Neural cell (in vitro differentiated cells): ENCODE measurements at regions not wholly inside any gene's neighbourhood (a gene's known extent, or its start where the extent isn't known, plus 50 kb on each side); places are given as distances from the start of the nearest gene placed in this dataset.

Experiments used
- H2AFZ ChIP-seq: fragments of 200-600, 300-800 bp; sonication (generic), shearing (Covaris generic); 2 replicates; pipeline ENCODE4 v1.6.0; 2014; ENCODE audit warnings: low read depth, mild to moderate bottlenecking, antibody characterized with exemption, low read length, moderate library complexity
- H3F3A ChIP-seq: fragments of 200-600 bp; shearing (Covaris generic); 2 replicates; pipeline ENCODE4 v1.6.1; 2016; ENCODE audit warnings: mild to moderate bottlenecking, moderate library complexity, mixed read lengths, antibody characterized with exemption, low read length; ENCODE audit not compliant: insufficient read depth, poor library complexity, severe bottlenecking
- H3K27ac ChIP-seq: fragments of 200-600, 300-800 bp; sonication (generic), shearing (Covaris generic); 2 replicates; pipeline ENCODE4 v1.5.1; 2014; ENCODE audit warnings: mild to moderate bottlenecking, low read length, moderate library complexity
- H3K27me3 ChIP-seq: fragments of 300-800, 200-600 bp; sonication (generic), shearing (Covaris generic); 2 replicates; pipeline ENCODE4 v1.6.0; 2014; ENCODE audit warnings: mild to moderate bottlenecking, low read depth, low read length, moderate library complexity; ENCODE audit not compliant: insufficient read depth
- H3K36me3 ChIP-seq: fragments of 300-800, 200-600 bp; sonication (generic), shearing (Covaris generic); 2 replicates; pipeline ENCODE4 v1.5.1; 2014; ENCODE audit warnings: mild to moderate bottlenecking, antibody characterized with exemption, low read length, moderate library complexity; ENCODE audit not compliant: insufficient read depth
- H3K4me2 ChIP-seq: fragments of 300-800, 200-600 bp; sonication (generic), shearing (Covaris generic); 2 replicates; pipeline ENCODE4 v1.6.0; 2014; ENCODE audit warnings: mild to moderate bottlenecking, low read length
- H3K4me3 ChIP-seq: fragments of 300-800, 200-600 bp; sonication (generic), shearing (Covaris generic); 2 replicates; pipeline ENCODE4 v1.5.1; 2014; ENCODE audit warnings: mild to moderate bottlenecking, low read length, moderate library complexity
- H3K79me2 ChIP-seq: fragments of 200-600 bp; shearing (Covaris generic); replicated peaks from 2 replicates; pipeline ENCODE4 v1.6.0; 2014; ENCODE audit warnings: mild to moderate bottlenecking, low read length, moderate library complexity; ENCODE audit not compliant: insufficient read depth
- H3K9ac ChIP-seq: fragments of 300-800, 200-600 bp; sonication (generic), shearing (Covaris generic); 2 replicates; pipeline ENCODE4 v1.6.1; 2016; ENCODE audit warnings: mild to moderate bottlenecking, low read length, mixed read lengths
- H3K9me2 ChIP-seq: fragments of 200-600 bp; shearing (Covaris generic); 2 replicates; pipeline ENCODE4 v1.6.1; 2016; ENCODE audit warnings: mild to moderate bottlenecking, low read length, mixed read lengths; ENCODE audit not compliant: insufficient read depth
- H3K9me3 ChIP-seq: fragments of 200-600, 300-800 bp; sonication (generic), shearing (Covaris generic); 2 replicates; pipeline ENCODE4 v1.6.1; 2016; ENCODE audit warnings: mild to moderate bottlenecking, mixed run types, low read length, moderate library complexity, mixed read lengths
- H4K20me1 ChIP-seq: fragments of 200-600 bp; shearing (Covaris generic); 2 replicates; pipeline ENCODE4 v1.6.1; 2016; ENCODE audit warnings: mild to moderate bottlenecking, mixed run types; ENCODE audit not compliant: insufficient read depth
- CTCF ChIP-seq: fragments of 450-650 bp; IDR thresholded peaks from 2 replicates; pipeline ENCODE4 v1.5.1; 2014; ENCODE audit warnings: antibody characterized with exemption, mild to moderate bottlenecking, moderate library complexity; ENCODE audit not compliant: poor library complexity, severe bottlenecking
- EP300 ChIP-seq: fragments of 450-650 bp; conservative IDR thresholded peaks from 2 replicates; pipeline ENCODE4 v1.6.1; 2014; ENCODE audit warnings: antibody characterized with exemption, mild to moderate bottlenecking, moderate library complexity; ENCODE audit not compliant: poor library complexity, severe bottlenecking
- MXI1 ChIP-seq: fragments of 450-650 bp; conservative IDR thresholded peaks from 2 replicates; pipeline ENCODE4 v1.6.1; 2014; ENCODE audit warnings: antibody characterized with exemption, mild to moderate bottlenecking; ENCODE audit not compliant: poor library complexity, severe bottlenecking
- RAD21 ChIP-seq: fragments of 450-650 bp; conservative IDR thresholded peaks from 2 replicates; pipeline ENCODE4 v1.6.1; 2014; ENCODE audit warnings: antibody characterized with exemption, mild to moderate bottlenecking, moderate library complexity
- REST ChIP-seq: IDR thresholded peaks from 2 replicates; pipeline ENCODE4 v1.6.1; 2012; ENCODE audit warnings: borderline replicate concordance
- SMC3 ChIP-seq: fragments of 450-650 bp; conservative IDR thresholded peaks from 2 replicates; pipeline ENCODE4 v1.6.1; 2014; ENCODE audit warnings: antibody characterized with exemption, mild to moderate bottlenecking, moderate library complexity; ENCODE audit not compliant: poor library complexity
- TAF1 ChIP-seq: IDR thresholded peaks from 2 replicates; pipeline ENCODE4 v1.6.1; 2012; ENCODE audit warnings: low read depth

- Histone ChIP-seq H3K36me3 (no peaks in the 10 kb centered on the region), H2AFZ (no peak overlapping the region), H4K20me1 (no peaks in the 10 kb centered on the region), H3K27ac (no peak overlapping the region), H3K9me3 (no peaks in the 10 kb centered on the region), H3K9ac (no peak overlapping the region), H3K79me2 (no peaks in the 10 kb centered on the region), H3K9me2 (no peaks in the 10 kb centered on the region), H3F3A (no peaks in the 10 kb centered on the region), H3K4me2 (no peak overlapping the region), H3K4me3 (no peak overlapping the region), H3K27me3 (no peaks in the 10 kb centered on the region)
- TF ChIP-seq MXI1 = no peak
- no peak for TF ChIP-seq TAF1
- no peak for TF ChIP-seq RAD21
- no peak for TF ChIP-seq REST
- no peak for TF ChIP-seq CTCF
Observed at GRCh38 chr19:28324275-28325060, 888.5 kb downstream of the UQCRFS1 start.

GRCh38 chr19:28322945-28323344 is 890.0 kb downstream of the UQCRFS1 start:
- Histone ChIP-seq H3K4me2 (no peak overlapping the region), H3K27ac (no peak overlapping the region), H4K20me1 (no peaks in the 10 kb centered on the region), H3K9me3 (no peaks in the 10 kb centered on the region), H2AFZ (no peak overlapping the region), H3K36me3 (no peaks in the 10 kb centered on the region), H3K9ac (no peak overlapping the region), H3K9me2 (no peaks in the 10 kb centered on the region), H3K79me2 (no peaks in the 10 kb centered on the region), H3F3A (no peaks in the 10 kb centered on the region), H3K4me3 (no peak overlapping the region), H3K27me3 (no peaks in the 10 kb centered on the region)
- TF ChIP-seq SMC3 (no peak), RAD21 (no peak), TAF1 (no peak), CTCF (no peak), EP300 (no peak)
